HG02763 (cell line): ENCODE measurements at regions not wholly inside any gene's neighbourhood (a gene's known extent, or its start where the extent isn't known, plus 50 kb on each side); places are given as distances from the start of the nearest gene placed in this dataset.
"Not testable (repeated sequence)": the region's sequence is repeated elsewhere in the genome, so short reads cannot be mapped to it uniquely, and the experiment has no call there.

Experiments used
- ATAC-seq: cut with Tn5 transposase; IDR thresholded peaks from one replicate; pipeline ENCODE4 v1.9.1; 2021; ENCODE audit warnings: mild to moderate bottlenecking, moderate library complexity; ENCODE audit not compliant: unreplicated experiment

DNA sequence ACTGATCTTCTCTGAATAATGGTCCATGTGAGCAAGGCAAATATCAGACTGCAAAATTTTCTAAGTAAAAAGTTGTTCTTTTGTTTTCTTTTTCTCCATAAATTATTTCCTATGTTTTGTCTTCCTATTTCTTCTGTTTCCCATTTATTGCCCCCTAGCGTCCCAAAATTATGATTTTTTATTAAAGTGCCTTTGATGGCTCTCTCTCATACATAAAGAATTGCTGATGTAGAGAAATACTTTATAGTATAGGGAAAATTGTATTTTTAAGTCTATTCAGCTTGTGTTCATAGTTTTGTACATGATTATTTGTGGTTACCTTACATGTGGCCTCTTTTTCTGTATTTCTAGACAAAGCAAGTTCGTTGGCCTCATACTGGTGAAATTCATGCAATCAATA, 1031.2 kb downstream of the EFNA5 start:
- no peak for ATAC-seq

- ATAC-seq: no peak
These were observed 1033.5 kb downstream of the EFNA5 start for GRCh38 chr5:106637275-106637674.

DNA sequence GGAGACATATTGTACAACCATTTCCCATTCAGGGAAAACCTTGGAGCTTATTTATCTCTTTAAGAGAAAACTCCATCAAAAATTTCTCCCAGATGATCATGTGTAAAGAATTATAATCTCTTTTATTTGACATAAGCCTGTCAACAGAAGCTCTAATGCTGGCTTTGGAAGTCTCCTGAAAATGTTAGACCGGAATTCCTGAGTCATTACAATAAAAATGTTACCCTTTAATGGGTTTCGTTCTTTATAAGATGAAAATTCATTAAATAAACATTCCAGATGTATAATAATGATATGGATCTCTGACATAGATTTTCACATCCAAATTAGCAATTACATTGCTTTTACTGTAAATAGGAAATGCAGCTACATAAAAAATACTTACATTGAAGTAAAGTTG, 1036.4 kb downstream of the EFNA5 start:
- no peak for ATAC-seq

DNA sequence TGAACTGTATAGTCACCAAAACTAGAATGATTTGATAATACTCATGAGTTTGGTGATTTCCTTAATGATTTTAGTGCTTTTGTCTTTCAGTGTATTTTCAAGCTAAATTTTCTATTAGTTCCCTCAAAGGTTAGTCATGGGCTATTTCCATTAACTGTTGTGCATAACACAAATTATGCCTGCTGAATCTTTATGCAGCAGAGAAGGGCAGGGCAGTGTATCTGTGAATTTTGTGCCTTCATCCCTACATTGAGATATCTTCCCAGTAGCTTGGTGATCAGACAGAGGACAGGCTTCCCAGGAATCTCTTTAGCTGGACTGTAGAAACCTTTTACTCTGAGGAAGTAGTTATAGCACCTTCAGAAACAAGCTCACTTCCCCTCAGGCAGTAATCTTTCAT, 1036.9 kb downstream of the EFNA5 start:
- no peak for ATAC-seq

GRCh38 chr5:106628456-106628855, 1042.3 kb downstream of the EFNA5 start:
- not testable (repeated sequence) for ATAC-seq

GRCh38 chr5:106610041-106610440, 1060.7 kb downstream of the EFNA5 start:
- no peak for ATAC-seq

- no peak for ATAC-seq
These were observed 1069.1 kb downstream of the EFNA5 start for GRCh38 chr5:106601620-106602019.

DNA sequence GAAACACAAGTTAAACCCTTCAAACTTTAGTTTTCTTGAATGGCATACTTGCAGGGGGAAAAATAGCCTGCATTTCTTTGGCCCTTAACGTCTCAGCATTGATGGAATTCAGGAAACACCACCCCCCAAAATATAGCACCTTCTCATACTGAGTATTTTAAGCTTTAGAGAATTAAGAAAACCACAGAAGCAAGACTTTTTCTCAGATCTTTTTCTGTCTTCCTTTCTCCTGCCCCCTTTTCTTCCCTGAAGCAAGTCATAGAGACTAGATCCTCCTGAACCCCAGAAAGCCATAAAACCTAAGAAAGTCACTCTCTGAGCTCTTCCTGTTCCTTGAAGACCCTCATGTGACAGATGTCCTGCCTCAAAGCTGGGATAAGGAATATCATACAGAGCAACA, 1069.9 kb downstream of the EFNA5 start:
- ATAC-seq: no peak

DNA sequence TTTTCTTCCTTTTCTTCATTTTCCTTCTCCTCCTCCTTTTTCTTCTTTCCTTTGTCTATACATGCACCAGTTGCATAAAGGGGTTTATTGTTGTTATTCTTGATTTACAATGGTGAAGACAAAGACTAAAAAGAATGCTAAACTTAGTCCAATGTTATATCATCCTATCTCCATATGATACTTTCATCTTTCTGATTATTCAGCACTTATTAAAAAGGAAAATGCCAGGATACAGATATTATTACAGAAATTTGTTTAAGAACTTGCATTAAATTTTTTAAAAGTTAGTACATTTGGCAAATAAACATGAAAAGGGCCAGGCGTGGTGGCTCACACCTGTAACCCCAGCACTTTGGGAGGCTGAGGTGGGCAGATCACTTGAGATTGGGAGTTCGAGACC, 1074.9 kb downstream of the EFNA5 start:
- no peak for ATAC-seq

GRCh38 chr5:106584268-106584667, 1086.5 kb downstream of the EFNA5 start:
- ATAC-seq: no peak

DNA sequence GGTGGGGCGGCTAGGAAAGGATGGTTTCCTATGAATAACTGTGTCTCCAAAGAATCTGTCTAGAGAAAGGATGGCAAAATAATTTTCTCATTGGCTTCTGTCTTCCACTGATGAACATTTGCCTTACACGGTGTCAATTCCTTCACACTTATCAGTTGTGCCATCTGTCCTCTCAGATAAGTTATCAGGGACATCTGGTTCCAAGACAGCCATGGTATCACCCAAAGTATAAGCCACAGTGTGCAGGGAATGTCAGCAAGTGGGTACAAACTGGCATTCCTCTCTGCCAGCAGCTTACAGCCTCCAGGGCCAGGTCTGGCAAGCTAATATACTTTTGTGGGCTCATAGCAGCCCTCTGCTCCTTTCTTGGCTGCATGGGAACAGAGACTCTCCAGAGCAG, 1092.0 kb downstream of the EFNA5 start:
- no peak for ATAC-seq

DNA sequence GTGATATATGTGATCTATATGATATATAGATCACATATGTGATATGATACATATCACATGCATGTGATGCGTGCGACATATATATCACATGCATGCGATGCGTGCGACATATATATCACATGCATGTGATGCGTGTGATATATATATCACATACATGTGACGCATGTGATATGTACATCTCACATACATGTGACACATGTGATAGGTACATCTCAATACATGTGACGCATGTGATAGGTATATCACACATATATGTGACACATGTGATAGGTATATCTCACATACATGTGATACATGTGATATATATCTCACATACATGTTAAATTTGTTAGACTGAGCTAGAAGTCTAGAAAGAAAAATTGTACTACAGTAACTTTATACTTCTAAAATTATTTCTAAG, 1095.9 kb downstream of the EFNA5 start:
- no peak for ATAC-seq

GRCh38 chr5:106566031-106566430, 1104.7 kb downstream of the EFNA5 start:
- no peak for ATAC-seq

GRCh38 chr5:106545325-106545724, 1125.4 kb downstream of the EFNA5 start:
- no peak for ATAC-seq

GRCh38 chr5:106543330-106543729, 1127.4 kb downstream of the EFNA5 start:
- no peak for ATAC-seq

DNA sequence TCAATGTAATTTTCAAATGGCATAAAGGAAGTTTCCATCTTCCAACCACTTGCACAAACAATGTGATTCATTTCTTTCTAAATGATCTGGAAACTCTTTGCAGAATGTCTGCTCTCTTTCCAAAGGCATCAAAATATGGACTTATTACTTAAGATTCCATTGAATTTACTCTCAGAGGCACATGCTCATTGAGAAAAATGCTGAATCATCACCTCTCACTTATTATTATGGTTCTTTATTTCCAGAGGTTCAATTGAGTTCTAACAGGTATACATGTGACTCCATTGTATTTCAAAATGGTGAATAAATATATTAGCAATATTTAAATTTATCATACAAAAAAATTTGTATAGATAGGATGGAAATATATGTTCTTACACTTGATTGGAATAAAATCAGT, 1140.6 kb downstream of the EFNA5 start:
- ATAC-seq: no peak

DNA sequence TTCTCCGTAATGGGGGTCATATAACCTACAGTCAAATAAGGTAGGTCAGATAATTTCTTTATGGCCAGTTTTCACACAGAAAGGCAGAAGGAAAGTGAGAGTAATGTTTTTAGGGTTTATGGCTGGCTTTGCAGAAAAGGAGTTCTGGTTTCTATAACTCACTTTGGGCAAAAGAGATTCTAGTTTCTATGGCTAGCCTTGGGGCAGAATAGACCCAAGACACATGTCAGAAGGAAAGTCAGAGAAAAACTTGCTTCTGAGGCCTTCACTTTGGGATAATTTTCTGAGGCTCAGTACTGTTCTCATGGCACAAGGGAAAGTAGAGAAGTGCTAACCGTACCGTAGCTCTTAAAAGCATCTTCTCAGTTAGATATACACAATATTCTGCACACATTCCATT, 1145.3 kb downstream of the EFNA5 start:
- no peak for ATAC-seq

GRCh38 chr5:106523852-106524251, 1146.9 kb downstream of the EFNA5 start:
- no peak for ATAC-seq

GRCh38 chr5:106522296-106522695, 1148.4 kb downstream of the EFNA5 start:
- ATAC-seq: no peak

- no peak for ATAC-seq
These were observed 1149.0 kb downstream of the EFNA5 start for GRCh38 chr5:106521701-106522100.

- no peak for ATAC-seq
These were observed 1160.4 kb downstream of the EFNA5 start for GRCh38 chr5:106510321-106510720.

DNA sequence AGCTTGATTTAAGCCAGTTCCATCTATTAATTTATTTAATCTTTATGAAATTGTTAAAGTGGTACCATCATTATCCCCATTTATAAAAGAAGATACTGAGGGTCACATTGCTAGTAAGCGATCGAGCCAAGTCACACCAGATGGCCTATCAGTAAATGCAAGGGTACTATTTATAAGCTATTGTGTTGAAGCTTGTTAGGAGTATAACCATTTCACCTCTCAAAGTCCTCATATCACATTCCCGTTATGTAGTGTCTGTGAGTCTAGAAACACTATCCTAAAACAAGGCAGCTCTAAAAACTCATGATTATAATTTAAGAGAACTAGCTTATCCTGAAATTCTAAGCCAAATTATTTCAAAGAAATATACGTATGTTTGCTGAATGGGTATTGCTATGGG, 1161.8 kb downstream of the EFNA5 start:
- ATAC-seq: no peak

- ATAC-seq: no peak
These were observed 1176.8 kb downstream of the EFNA5 start for GRCh38 chr5:106493910-106494309.

- ATAC-seq: no peak
These were observed 1181.7 kb downstream of the EFNA5 start for GRCh38 chr5:106489004-106489403.
